GM13976 (cell line): ENCODE measurements at regions not wholly inside any gene's neighbourhood (a gene's known extent, or its start where the extent isn't known, plus 50 kb on each side); places are given as distances from the start of the nearest gene placed in this dataset.

Source experiments
- DNase-seq: peaks from one replicate; pipeline ENCODE4 v3.0.0; 2012; ENCODE audit warnings: low spot score
- in situ Hi-C: fragments of 300-500 bp; cut with MboI; formaldehyde crosslinking; loops from one replicate; pipeline ENCODE4 v1.12.0; 2022; ENCODE audit warnings: low sequenced_read_pairs, mixed read lengths, inconsistent platforms; ENCODE audit not compliant: unreplicated experiment
- TF ChIP-seq, protein P1 (sequence below): IDR thresholded peaks from 2 replicates; pipeline ENCODE4 v1.5.1; 2012; ENCODE audit warnings: borderline replicate concordance, mild to moderate bottlenecking; ENCODE audit not compliant: insufficient read depth; ENCODE audit errors: extremely low read depth, missing control alignments, control extremely low read depth

DNA sequence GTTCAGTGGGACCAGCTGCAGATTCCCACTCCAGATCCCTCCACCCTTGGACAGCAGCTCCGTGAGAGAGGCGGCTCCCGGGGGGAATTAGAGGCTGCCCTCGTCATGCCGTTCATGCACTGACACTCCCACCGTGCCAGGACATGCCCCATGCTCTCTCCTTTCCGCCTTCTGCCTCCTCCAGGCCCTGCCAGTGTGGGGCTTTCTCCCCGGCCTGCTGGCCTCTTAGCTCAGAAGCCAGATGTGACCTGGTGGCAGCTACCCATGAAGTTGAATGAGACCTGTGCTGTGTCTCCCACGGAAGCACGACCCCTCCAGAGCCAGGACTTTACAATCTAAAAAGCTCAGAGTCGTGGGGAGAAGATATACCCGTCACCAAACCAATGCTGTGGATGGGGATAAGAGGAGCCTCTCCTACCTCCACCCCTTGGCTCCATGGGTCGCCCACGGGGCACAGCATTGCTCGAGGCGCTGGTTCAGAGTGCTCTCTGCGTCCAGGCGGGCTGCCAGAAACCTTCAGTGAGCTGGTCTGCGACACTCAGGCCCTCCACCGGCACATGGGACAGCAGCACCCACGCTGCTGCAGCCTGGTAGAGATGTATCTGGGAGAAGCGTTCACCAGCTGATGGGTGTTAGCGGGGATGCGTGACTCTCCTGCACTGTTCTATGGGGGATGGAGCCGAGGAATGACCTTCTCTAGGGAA is 111.0 kb upstream of the GPC1 start:
- DNase-seq, result peak; percentile 34
- in situ Hi-C loops, result no loop called here

DNA sequence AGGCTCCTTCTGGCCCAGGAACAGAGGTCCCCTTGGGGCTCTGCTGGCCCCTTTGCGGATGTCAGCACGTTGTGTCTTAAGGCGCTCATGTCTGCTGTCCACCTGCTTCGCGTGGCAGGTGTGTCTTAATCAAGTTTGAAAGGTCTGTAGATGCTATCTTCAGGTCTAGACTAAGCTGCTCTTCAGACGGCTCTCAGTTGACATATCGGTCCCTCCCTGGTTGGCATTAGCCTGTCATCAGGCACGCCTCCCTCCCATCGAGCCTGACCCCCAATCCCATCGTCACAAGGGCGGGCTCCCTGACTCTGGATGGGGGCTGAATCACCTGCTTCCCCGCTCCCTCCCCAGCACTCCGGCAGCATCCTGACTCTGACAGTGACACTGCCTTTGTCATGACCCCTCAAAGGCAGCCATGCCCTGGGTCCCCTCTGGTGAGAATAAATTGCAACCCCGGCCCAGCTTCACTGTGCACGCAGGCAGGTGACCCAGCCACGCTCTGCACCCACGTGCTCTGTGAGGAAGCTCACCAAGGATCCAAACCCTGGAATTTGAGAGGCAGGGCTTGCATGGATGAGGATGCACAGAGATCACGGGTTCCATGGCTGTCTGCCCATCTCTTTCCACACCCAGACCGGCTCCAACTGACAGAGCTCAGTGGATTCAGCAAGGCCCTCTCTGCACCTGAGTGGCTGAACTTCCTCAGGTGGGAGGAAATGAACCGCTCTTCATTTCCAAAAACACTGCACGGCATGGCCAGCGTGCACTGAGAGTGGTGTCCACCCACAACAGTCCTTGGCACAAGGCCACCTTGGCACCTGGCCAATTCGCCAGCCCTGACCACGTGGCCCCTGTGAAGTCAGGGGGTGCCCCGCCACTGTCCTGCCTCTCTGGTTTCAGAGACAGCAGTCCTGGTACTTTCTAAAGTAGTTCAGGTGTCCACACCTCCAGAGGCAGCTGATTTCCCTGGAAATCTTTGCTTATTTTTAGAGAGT is 110.2 kb upstream of the GPC1 start:
- peak; percentile 30 for DNase-seq
- TF ChIP-seq, protein P1, sequence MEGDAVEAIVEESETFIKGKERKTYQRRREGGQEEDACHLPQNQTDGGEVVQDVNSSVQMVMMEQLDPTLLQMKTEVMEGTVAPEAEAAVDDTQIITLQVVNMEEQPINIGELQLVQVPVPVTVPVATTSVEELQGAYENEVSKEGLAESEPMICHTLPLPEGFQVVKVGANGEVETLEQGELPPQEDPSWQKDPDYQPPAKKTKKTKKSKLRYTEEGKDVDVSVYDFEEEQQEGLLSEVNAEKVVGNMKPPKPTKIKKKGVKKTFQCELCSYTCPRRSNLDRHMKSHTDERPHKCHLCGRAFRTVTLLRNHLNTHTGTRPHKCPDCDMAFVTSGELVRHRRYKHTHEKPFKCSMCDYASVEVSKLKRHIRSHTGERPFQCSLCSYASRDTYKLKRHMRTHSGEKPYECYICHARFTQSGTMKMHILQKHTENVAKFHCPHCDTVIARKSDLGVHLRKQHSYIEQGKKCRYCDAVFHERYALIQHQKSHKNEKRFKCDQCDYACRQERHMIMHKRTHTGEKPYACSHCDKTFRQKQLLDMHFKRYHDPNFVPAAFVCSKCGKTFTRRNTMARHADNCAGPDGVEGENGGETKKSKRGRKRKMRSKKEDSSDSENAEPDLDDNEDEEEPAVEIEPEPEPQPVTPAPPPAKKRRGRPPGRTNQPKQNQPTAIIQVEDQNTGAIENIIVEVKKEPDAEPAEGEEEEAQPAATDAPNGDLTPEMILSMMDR, result no peak

More for the DNA sequence above, 111.0 kb upstream of the GPC1 start:
- TF ChIP-seq, protein P1, result no peak

DNA sequence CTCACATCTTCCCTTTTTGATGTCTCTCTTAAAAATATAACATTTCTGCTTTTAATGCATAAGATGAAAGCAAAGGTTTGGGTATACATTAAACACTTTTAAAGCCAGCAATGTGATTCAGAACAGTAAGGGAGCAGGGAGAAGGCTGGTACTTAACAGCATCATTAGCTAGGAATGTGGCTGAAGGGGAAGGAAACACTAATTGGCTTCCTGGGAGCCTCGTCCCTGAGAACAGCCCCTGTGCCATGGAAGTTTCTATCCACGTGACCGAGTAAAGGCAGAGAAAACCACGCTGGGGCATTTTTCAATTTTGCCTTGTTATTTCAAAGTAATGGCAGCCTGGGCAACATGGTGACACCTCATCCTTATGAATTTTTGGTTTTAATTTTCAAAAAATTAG is 109.2 kb upstream of the GPC1 start:
- TF ChIP-seq, protein P1, result no peak

More for the DNA sequence above, 110.2 kb upstream of the GPC1 start:
- in situ Hi-C loops, result no loop called here

DNA sequence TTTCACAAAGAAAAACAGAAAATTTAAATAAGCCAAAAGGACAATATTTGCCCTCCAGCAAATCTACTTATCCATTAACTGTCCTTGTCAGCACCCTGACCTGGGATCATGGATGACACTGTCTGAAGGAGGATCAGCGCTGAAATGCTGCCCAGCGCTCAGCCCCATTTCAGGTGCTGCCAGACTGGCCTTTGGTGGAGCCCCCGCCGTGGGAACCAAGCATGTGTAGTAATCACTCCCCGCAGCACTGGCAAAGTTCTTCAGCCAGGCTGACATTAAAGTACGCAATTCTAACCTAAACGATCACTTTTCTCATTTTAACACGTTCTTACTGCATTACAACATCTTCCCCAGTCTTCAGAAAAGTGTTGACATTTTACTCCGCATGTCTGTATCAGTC is 108.6 kb upstream of the GPC1 start:
- in situ Hi-C loops, result no loop called here
- no peak for DNase-seq
- TF ChIP-seq, protein P1, result no peak

More for the DNA sequence above, 109.2 kb upstream of the GPC1 start:
- no peak for DNase-seq
- in situ Hi-C loops, result no loop called here

DNA sequence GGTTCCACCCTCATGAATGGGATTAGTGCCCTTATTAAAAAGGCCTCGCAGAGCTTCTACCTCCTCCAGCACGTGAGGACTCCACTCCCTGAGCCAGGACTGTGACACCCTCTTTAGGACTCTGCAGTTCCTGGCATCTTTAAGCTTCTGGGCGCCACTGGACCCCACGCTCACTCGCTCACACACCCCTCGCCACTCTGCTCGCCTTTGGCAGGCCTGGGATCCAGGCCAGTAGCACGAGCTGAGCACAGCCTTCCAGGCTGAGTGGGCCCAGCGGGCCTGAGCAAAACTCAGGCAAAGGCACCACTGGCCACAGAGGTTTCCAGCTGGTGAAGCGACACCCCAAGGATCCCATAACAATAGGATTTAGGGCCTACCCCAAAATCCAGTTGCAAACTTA is 107.9 kb upstream of the GPC1 start:
- in situ Hi-C loops, result no loop called here
- no peak for DNase-seq
- TF ChIP-seq, protein P1, result no peak

DNA sequence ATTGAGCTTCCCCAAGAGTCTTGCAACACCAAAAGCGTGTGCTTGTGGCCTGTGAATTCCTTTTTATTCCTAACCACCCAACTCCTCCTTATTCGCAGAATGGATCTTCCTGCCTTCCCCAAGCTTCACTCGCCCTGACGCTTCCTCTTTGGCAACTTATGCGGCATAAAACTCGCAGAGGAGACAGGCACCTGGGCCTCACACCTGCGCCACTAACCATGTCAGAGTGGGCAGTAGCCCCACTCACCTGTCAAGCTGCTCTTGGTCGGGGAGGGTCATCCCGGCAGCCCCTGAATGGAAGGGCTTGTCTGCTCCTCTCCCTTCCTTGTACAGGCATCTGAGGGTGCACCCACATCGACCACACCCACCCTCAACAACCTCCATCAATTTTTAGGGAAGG is 106.9 kb upstream of the GPC1 start:
- TF ChIP-seq, protein P1, result no peak
- in situ Hi-C loops, result no loop called here
- DNase-seq, result no peak
